SU-DHL-6 (cell line): ENCODE measurements at regions not wholly inside any gene's neighbourhood (a gene's known extent, or its start where the extent isn't known, plus 50 kb on each side); places are given as distances from the start of the nearest gene placed in this dataset.

Experiments used
- CTCF ChIP-seq: fragments of 200-600 bp; sonication (generic); IDR thresholded peaks from one replicate; pipeline ENCODE4 v1.5.1; 2017; ENCODE audit warnings: antibody characterized with exemption, mild to moderate bottlenecking, low read length, moderate library complexity; ENCODE audit not compliant: insufficient read depth, poor library complexity, severe bottlenecking
- EZH2phosphoT487 ChIP-seq: fragments of 200-600 bp; sonication (generic), shearing (Covaris generic); conservative IDR thresholded peaks from 2 replicates; pipeline ENCODE4 v1.6.1; 2018; ENCODE audit warnings: mild to moderate bottlenecking, antibody characterized with exemption, low read length, moderate library complexity, mixed read lengths

GRCh38 chr11:82118946-82119345 is 614.7 kb downstream of the FAM181B start:
- TF ChIP-seq EZH2phosphoT487: no peak
- no peak for TF ChIP-seq CTCF
